Nephron progenitor cell (in vitro differentiated cells): ENCODE measurements at regions not wholly inside any gene's neighbourhood (a gene's known extent, or its start where the extent isn't known, plus 50 kb on each side); places are given as distances from the start of the nearest gene placed in this dataset.

ENCODE experiments used
- DNase-seq: peaks from one replicate; pipeline ENCODE4 v3.0.0; 2021
- H3K27ac Mint-ChIP-seq: 2 replicates; pipeline ENCODE4 v1.8.0; 2021; ENCODE audit warnings: mild to moderate bottlenecking, moderate library complexity, mixed read lengths
- H3K27me3 Mint-ChIP-seq: 2 replicates; pipeline ENCODE4 v1.8.0; 2021; ENCODE audit warnings: mild to moderate bottlenecking, low read depth, mixed read lengths; ENCODE audit not compliant: poor library complexity
- H3K36me3 Mint-ChIP-seq: 2 replicates; pipeline ENCODE4 v1.8.0; 2021; ENCODE audit warnings: low read depth, mixed read lengths
- H3K4me1 Mint-ChIP-seq: 2 replicates; pipeline ENCODE4 v1.8.0; 2021; ENCODE audit warnings: mixed read lengths
- H3K4me3 Mint-ChIP-seq: 2 replicates; pipeline ENCODE4 v1.8.0; 2021; ENCODE audit warnings: mild to moderate bottlenecking, moderate library complexity, mixed read lengths
- H3K9me3 Mint-ChIP-seq: 2 replicates; pipeline ENCODE4 v1.8.0; 2021; ENCODE audit warnings: mild to moderate bottlenecking, moderate library complexity, mixed read lengths
- CTCF ChIP-seq: fragments of 200-600 bp; sonication (generic); IDR thresholded peaks from 2 replicates; pipeline ENCODE4 v1.5.0; 2021; ENCODE audit warnings: antibody characterized with exemption

GRCh38 chr4:147388018-147388417 lies 92.9 kb upstream of the EDNRA start:
- no peak overlapping the region for H3K27ac Mint-ChIP-seq
- TF ChIP-seq CTCF = no peak
- no peak for DNase-seq
- no peaks in the 10 kb centered on the region for H3K36me3 Mint-ChIP-seq
- peaks cover 17% of the 10 kb centered on the region for H3K9me3 Mint-ChIP-seq
- no peaks in the 10 kb centered on the region for H3K27me3 Mint-ChIP-seq
- H3K4me1 Mint-ChIP-seq = no peaks in the 10 kb centered on the region
- H3K4me3 Mint-ChIP-seq = no peak overlapping the region

GRCh38 chr4:147396105-147396504 lies 84.8 kb upstream of the EDNRA start:
- H3K27ac Mint-ChIP-seq = no peak overlapping the region
- H3K27me3 Mint-ChIP-seq = no peaks in the 10 kb centered on the region
- no peak for DNase-seq
- H3K4me3 Mint-ChIP-seq = no peak overlapping the region
- H3K4me1 Mint-ChIP-seq = no peaks in the 10 kb centered on the region
- no peak for TF ChIP-seq CTCF
- peaks cover 24% of the 10 kb centered on the region for H3K9me3 Mint-ChIP-seq
- no peaks in the 10 kb centered on the region for H3K36me3 Mint-ChIP-seq

GRCh38 chr4:147398556-147398955 lies 82.3 kb upstream of the EDNRA start:
- H3K4me3 Mint-ChIP-seq = no peak overlapping the region
- no peaks in the 10 kb centered on the region for H3K4me1 Mint-ChIP-seq
- no peak for TF ChIP-seq CTCF
- no peak for DNase-seq
- no peaks in the 10 kb centered on the region for H3K36me3 Mint-ChIP-seq
- no peaks in the 10 kb centered on the region for H3K27me3 Mint-ChIP-seq
- H3K27ac Mint-ChIP-seq = no peak overlapping the region
- peaks cover 17% of the 10 kb centered on the region for H3K9me3 Mint-ChIP-seq

- Mint-ChIP-seq H3K9me3 (peaks cover 25% of the 10 kb centered on the region), H3K4me3 (no peak overlapping the region)
Observed at GRCh38 chr4:147400721-147401120, 80.2 kb upstream of the EDNRA start.

GRCh38 chr4:147401221-147401620 lies 79.7 kb upstream of the EDNRA start:
- no peak for DNase-seq
- Mint-ChIP-seq H3K4me1 (no peaks in the 10 kb centered on the region), H3K9me3 (peaks cover 29% of the 10 kb centered on the region), H3K36me3 (peaks cover 4% of the 10 kb centered on the region), H3K4me3 (no peak overlapping the region), H3K27me3 (no peaks in the 10 kb centered on the region), H3K27ac (no peak overlapping the region)
- no peak for TF ChIP-seq CTCF

More at GRCh38 chr4:147400721-147401120, 80.2 kb upstream of the EDNRA start:
- peaks cover 4% of the 10 kb centered on the region for H3K36me3 Mint-ChIP-seq
- no peak for DNase-seq
- H3K4me1 Mint-ChIP-seq = no peaks in the 10 kb centered on the region
- H3K27ac Mint-ChIP-seq = no peak overlapping the region
- no peak for TF ChIP-seq CTCF
- no peaks in the 10 kb centered on the region for H3K27me3 Mint-ChIP-seq

GRCh38 chr4:147407261-147408045 lies 73.4 kb upstream of the EDNRA start:
- TF ChIP-seq CTCF = peak; percentile 28
- Mint-ChIP-seq H3K27ac (no peak overlapping the region), H3K9me3 (peaks cover 29% of the 10 kb centered on the region), H3K36me3 (peaks cover 4% of the 10 kb centered on the region), H3K4me3 (no peak overlapping the region), H3K4me1 (no peaks in the 10 kb centered on the region), H3K27me3 (peaks cover 3% of the 10 kb centered on the region)
- DNase-seq = no peak
